SK-N-SH (cell line): ENCODE measurements at regions not wholly inside any gene's neighbourhood (a gene's known extent, or its start where the extent isn't known, plus 50 kb on each side); places are given as distances from the start of the nearest gene placed in this dataset.
A peak's percentile ranks its signal among the peaks of the same experiment; 100 is the strongest.

ENCODE experiments used
- CTCF ChIA-PET: fragments of 300-600, 350-600 bp; formaldehyde crosslinking; extraction: SDS; loops from one replicate; lab custom pipeline; 2021; lab: Yijun Ruan, JAX
- POLR2A ChIA-PET: fragments of 350-600 bp; sonication (Branson Sonifier 250); formaldehyde crosslinking; extraction: SDS; loops from one replicate; lab custom pipeline; 2020; ENCODE audit warnings: antibody characterized with exemption, inconsistent platforms; lab: Yijun Ruan, JAX
- DNase-seq: peaks from one replicate; pipeline ENCODE4 v3.0.0; 2012
- H2AFZ ChIP-seq: fragments of 200-600 bp; sonication (generic); 2 replicates; pipeline ENCODE4 v1.8.1; 2016; ENCODE audit warnings: antibody characterized with exemption, mild to moderate bottlenecking, low read depth
- H3F3A ChIP-seq: fragments of 200-600 bp; sonication (generic); replicated peaks from 2 replicates; pipeline ENCODE3; 2016; ENCODE audit warnings: antibody characterized with exemption, mild to moderate bottlenecking; ENCODE audit not compliant: insufficient read depth
- H3K27ac ChIP-seq, 2 experiments: fragments of 200-500 bp in 1 of 2; fragments of 200-600 bp in 1 of 2; sonication (Bioruptor generic) in 1 of 2; sonication (generic), shearing (Covaris generic) in 1 of 2; 2 replicates each; pipeline versions ENCODE4 v1.5.1 to v1.6.1; 2014 to 2016; ENCODE audit warnings: low read depth in 2 of 2, inconsistent platforms in 1 of 2, low read length in 1 of 2, mild to moderate bottlenecking in 1 of 2, mixed read lengths in 1 of 2
- H3K27me3 ChIP-seq: fragments of 200-600 bp; sonication (generic), shearing (Covaris generic); 2 replicates; pipeline ENCODE4 v1.6.1; 2016; ENCODE audit warnings: mixed run types; ENCODE audit not compliant: insufficient read depth
- H3K36me3 ChIP-seq, 2 experiments: fragments of 200-500 bp in 1 of 2; fragments of 200-600 bp in 1 of 2; sonication (Bioruptor generic) in 1 of 2; sonication (generic) in 1 of 2; replicated peaks in 1 of 2; 2 replicates each; pipeline versions ENCODE3 to v1.5.1; 2014 to 2016; ENCODE audit warnings: low read length in 1 of 2, mild to moderate bottlenecking in 1 of 2; ENCODE audit not compliant: insufficient read depth in 2 of 2, control insufficient read depth in 1 of 2
- H3K4me1 ChIP-seq, 2 experiments: fragments of 200-500 bp in 1 of 2; fragments of 200-600 bp in 1 of 2; sonication (Bioruptor generic) in 1 of 2; sonication (generic), shearing (Covaris generic) in 1 of 2; 2 replicates each; pipeline versions ENCODE4 v1.5.1 to v1.6.1; 2014 to 2016; ENCODE audit warnings: low read depth in 1 of 2, low read length in 1 of 2, mixed run types in 1 of 2; ENCODE audit not compliant: insufficient read depth in 2 of 2, control insufficient read depth in 1 of 2
- H3K4me2 ChIP-seq: fragments of 200-600 bp; sonication (generic), shearing (Covaris generic); 2 replicates; pipeline ENCODE4 v1.6.1; 2017; ENCODE audit warnings: mixed run types
- H3K4me3 ChIP-seq, 2 experiments: fragments of 200-500 bp in 1 of 2; fragments of 200-600 bp in 1 of 2; sonication (Bioruptor generic) in 1 of 2; sonication (generic), shearing (Covaris generic) in 1 of 2; 2 replicates each; pipeline versions ENCODE4 v1.5.1 to v1.8.1; 2014 to 2016; ENCODE audit warnings: low read depth in 2 of 2, inconsistent platforms in 1 of 2, low read length in 1 of 2, mild to moderate bottlenecking in 1 of 2, mixed read lengths in 1 of 2, moderate library complexity in 1 of 2
- H3K79me2 ChIP-seq: fragments of 200-600 bp; sonication (generic); 2 replicates; pipeline ENCODE4 v1.8.1; 2017; ENCODE audit warnings: mild to moderate bottlenecking; ENCODE audit not compliant: insufficient read depth
- H3K9ac ChIP-seq: fragments of 200-600 bp; sonication (generic); 2 replicates; pipeline ENCODE4 v1.6.1; 2017; ENCODE audit warnings: mixed run types
- H3K9me2 ChIP-seq: fragments of 200-600 bp; sonication (generic); 2 replicates; pipeline ENCODE4 v1.6.1; 2017; ENCODE audit warnings: mixed run types
- H3K9me3 ChIP-seq: fragments of 200-600 bp; sonication (generic); 2 replicates; pipeline ENCODE4 v1.6.1; 2017; ENCODE audit warnings: mixed run types, mild to moderate bottlenecking, moderate library complexity
- H4K20me1 ChIP-seq: fragments of 200-600 bp; sonication (generic); 2 replicates; pipeline ENCODE4 v1.6.1; 2017; ENCODE audit warnings: mild to moderate bottlenecking, mixed run types; ENCODE audit not compliant: insufficient read depth
- EP300 ChIP-seq, 2 experiments: IDR thresholded peaks; 2 replicates each; pipeline versions ENCODE4 v1.4.0 to v1.6.1; 2012; ENCODE audit warnings: borderline replicate concordance in 1 of 2, low read depth in 1 of 2, low read length in 1 of 2
- FOSL2 ChIP-seq: IDR thresholded peaks from 2 replicates; pipeline ENCODE4 v1.4.0; 2012; ENCODE audit warnings: low read depth, mild to moderate bottlenecking, moderate library complexity, borderline replicate concordance
- FOXJ3 ChIP-seq: sonication (generic); formaldehyde crosslinking; IDR thresholded peaks from 2 replicates; pipeline ENCODE4 v1.5.1; 2020; ENCODE audit warnings: mild to moderate bottlenecking, missing genetic modification reagents
- GABPA ChIP-seq: IDR thresholded peaks from 2 replicates; pipeline ENCODE4 v1.4.0; 2012; ENCODE audit warnings: low read depth, mild to moderate bottlenecking
- GATA2 ChIP-seq: sonication (generic); formaldehyde crosslinking; IDR thresholded peaks from 2 replicates; pipeline ENCODE4 v1.5.0; 2020; ENCODE audit warnings: mild to moderate bottlenecking, missing genetic modification reagents
- JUND ChIP-seq: IDR thresholded peaks from 2 replicates; pipeline ENCODE4 v1.4.0; 2012
- MAX ChIP-seq: IDR thresholded peaks from 2 replicates; pipeline ENCODE4 v1.4.0; 2012; ENCODE audit warnings: low read depth
- MEF2A ChIP-seq: IDR thresholded peaks from 2 replicates; pipeline ENCODE4 v1.4.0; 2012; ENCODE audit warnings: low read depth, borderline replicate concordance
- POLR2AphosphoS5 ChIP-seq: IDR thresholded peaks from 2 replicates; pipeline ENCODE4 v1.6.1; 2012; ENCODE audit warnings: low read depth, low read length
- RAD21 ChIP-seq: IDR thresholded peaks from 2 replicates; pipeline ENCODE4 v1.6.1; 2012; ENCODE audit warnings: mild to moderate bottlenecking, low read length
- RCOR1 ChIP-seq: fragments of 150-350 bp; IDR thresholded peaks from 2 replicates; pipeline ENCODE4 v1.6.1; 2017; ENCODE audit warnings: antibody characterized with exemption, low read length
- REST ChIP-seq: IDR thresholded peaks from 2 replicates; pipeline ENCODE4 v1.6.1; 2012; ENCODE audit warnings: mild to moderate bottlenecking, low read depth, low read length, moderate library complexity
- RXRA ChIP-seq: IDR thresholded peaks from 2 replicates; pipeline ENCODE4 v1.4.0; 2012; ENCODE audit warnings: low read depth, mild to moderate bottlenecking, borderline replicate concordance
- SMC3 ChIP-seq: IDR thresholded peaks from 2 replicates; pipeline ENCODE4 v1.6.1; 2012; ENCODE audit warnings: low read depth, low read length, improper control_type of control experiment
- TAF1 ChIP-seq: IDR thresholded peaks from 2 replicates; pipeline ENCODE4 v1.6.1; 2012; ENCODE audit warnings: low read depth, mild to moderate bottlenecking, low read length, moderate library complexity, borderline replicate concordance
- TEAD4 ChIP-seq: IDR thresholded peaks from 2 replicates; pipeline ENCODE4 v1.4.0; 2012; ENCODE audit warnings: mild to moderate bottlenecking, borderline replicate concordance; ENCODE audit not compliant: insufficient read depth
- USF2 ChIP-seq: fragments of 150-350 bp; IDR thresholded peaks from 2 replicates; pipeline ENCODE4 v1.6.1; 2017; ENCODE audit warnings: antibody characterized with exemption, low read length, low read depth, borderline replicate concordance
- WGBS: methylation state at CpG from one replicate; pipeline ENCODE4 v1.1.6; 2017; ENCODE audit warnings: low lambda C conversion rate; 5-methylcytosine and 5-hydroxymethylcytosine counted together

GRCh38 chr17:71993363-71993762, 127.5 kb upstream of the SOX9 start:
- CTCF ChIA-PET, result interaction anchor here (1.7 to 2.1 kb wide), 2 partner anchors 12 to 35 kb away, joined by 5 read pairs; no protein-coding TSS in a partner anchor
- Histone ChIP-seq H3K4me3 (no peak overlapping the region), H3K9me2 (no peaks in the 10 kb centered on the region), H3K27ac (no peak overlapping the region), H3F3A (no peaks in the 10 kb centered on the region), H3K27me3 (no peaks in the 10 kb centered on the region), H3K9me3 (no peaks in the 10 kb centered on the region)
- WGBS, result 91% methylated on average over 8 of the region's 8 CpGs
- TF ChIP-seq USF2 (no peak), FOXJ3 (CRISPR knock-in tag) (no peak), FOSL2 (no peak)
- TF ChIP-seq, all 33 proteins: peak for 0
- DNase-seq, result no peak
- Histone ChIP-seq H3K36me3 (no peaks in the 10 kb centered on the region), H3K79me2 (no peaks in the 10 kb centered on the region), H2AFZ (no peak overlapping the region), H4K20me1 (no peaks in the 10 kb centered on the region), H3K4me2 (no peak overlapping the region), H3K4me1 (no peaks in the 10 kb centered on the region), H3K9ac (no peak overlapping the region)
- POLR2A ChIA-PET, result no interaction called here

GRCh38 chr17:71995590-71995989, 125.2 kb upstream of the SOX9 start:
- H2AFZ ChIP-seq, result no peak overlapping the region
- no peaks in the 10 kb centered on the region for H4K20me1 ChIP-seq
- DNase-seq, result no peak
- H3K9ac ChIP-seq, result no peak overlapping the region
- WGBS, result 43% methylated on average over 2 of the region's 2 CpGs
- TF ChIP-seq POLR2AphosphoS5 (no peak), FOSL2 (peak; percentile 28; the same call in 1 of the 2 replicates), GATA2 (CRISPR knock-in tag) (no peak), MAX (no peak), SMC3 (no peak), RCOR1 (no peak), JUND (0 out of 2 replicates have a peak, but pooled peaks have one; percentile 11), REST (no peak), RAD21 (no peak), GABPA (no peak), EP300 (IDR thresholded peaks at IDR 0.05; ENCODE audit: borderline replicate concordance in 1 of 2, low read depth in 1 of 2, low read length in 1 of 2) (no peak), MEF2A (no peak), TEAD4 (no peak), TAF1 (no peak), RXRA (peak; percentile 19; the same call in 1 of the 2 replicates)
- H3K27ac ChIP-seq, result no peak overlapping the region
- H3K27me3 ChIP-seq, result no peaks in the 10 kb centered on the region
- no peak overlapping the region for H3K4me3 ChIP-seq
- no peaks in the 10 kb centered on the region for H3K79me2 ChIP-seq
- H3K4me1 ChIP-seq, result no peaks in the 10 kb centered on the region
- H3K9me2 ChIP-seq, result no peaks in the 10 kb centered on the region
- ChIA-PET POLR2A (no interaction called here), CTCF (no interaction called here)
- H3F3A ChIP-seq, result no peaks in the 10 kb centered on the region
- no peaks in the 10 kb centered on the region for H3K9me3 ChIP-seq
- H3K4me2 ChIP-seq, result no peak overlapping the region
- H3K36me3 ChIP-seq, result no peaks in the 10 kb centered on the region
